ENCODE measurements at regions not wholly inside any gene's neighbourhood (a gene's known extent, or its start where the extent isn't known, plus 50 kb on each side); places are given as distances from the start of the nearest gene placed in this dataset.

DNA sequence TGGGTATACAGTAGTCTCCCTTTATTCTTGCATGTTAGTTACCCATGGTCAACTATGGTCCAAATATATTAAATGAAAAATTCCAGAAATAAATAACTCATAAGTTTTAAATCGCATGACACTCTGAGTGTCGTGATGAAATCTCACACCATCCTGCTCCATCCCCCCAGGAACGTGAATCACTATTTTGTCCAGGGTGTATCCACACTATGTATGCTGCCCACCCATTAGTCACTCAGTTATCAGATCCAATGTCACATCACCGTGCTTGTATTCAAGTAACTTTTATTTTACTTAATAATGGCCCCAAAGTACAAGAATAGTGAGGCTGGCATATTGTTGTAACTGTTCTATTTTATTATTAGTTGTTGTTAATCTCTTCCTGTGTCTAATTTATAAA lies 115.8 kb upstream of the SERP2 start:
- TF ChIP-seq, protein P1, sequence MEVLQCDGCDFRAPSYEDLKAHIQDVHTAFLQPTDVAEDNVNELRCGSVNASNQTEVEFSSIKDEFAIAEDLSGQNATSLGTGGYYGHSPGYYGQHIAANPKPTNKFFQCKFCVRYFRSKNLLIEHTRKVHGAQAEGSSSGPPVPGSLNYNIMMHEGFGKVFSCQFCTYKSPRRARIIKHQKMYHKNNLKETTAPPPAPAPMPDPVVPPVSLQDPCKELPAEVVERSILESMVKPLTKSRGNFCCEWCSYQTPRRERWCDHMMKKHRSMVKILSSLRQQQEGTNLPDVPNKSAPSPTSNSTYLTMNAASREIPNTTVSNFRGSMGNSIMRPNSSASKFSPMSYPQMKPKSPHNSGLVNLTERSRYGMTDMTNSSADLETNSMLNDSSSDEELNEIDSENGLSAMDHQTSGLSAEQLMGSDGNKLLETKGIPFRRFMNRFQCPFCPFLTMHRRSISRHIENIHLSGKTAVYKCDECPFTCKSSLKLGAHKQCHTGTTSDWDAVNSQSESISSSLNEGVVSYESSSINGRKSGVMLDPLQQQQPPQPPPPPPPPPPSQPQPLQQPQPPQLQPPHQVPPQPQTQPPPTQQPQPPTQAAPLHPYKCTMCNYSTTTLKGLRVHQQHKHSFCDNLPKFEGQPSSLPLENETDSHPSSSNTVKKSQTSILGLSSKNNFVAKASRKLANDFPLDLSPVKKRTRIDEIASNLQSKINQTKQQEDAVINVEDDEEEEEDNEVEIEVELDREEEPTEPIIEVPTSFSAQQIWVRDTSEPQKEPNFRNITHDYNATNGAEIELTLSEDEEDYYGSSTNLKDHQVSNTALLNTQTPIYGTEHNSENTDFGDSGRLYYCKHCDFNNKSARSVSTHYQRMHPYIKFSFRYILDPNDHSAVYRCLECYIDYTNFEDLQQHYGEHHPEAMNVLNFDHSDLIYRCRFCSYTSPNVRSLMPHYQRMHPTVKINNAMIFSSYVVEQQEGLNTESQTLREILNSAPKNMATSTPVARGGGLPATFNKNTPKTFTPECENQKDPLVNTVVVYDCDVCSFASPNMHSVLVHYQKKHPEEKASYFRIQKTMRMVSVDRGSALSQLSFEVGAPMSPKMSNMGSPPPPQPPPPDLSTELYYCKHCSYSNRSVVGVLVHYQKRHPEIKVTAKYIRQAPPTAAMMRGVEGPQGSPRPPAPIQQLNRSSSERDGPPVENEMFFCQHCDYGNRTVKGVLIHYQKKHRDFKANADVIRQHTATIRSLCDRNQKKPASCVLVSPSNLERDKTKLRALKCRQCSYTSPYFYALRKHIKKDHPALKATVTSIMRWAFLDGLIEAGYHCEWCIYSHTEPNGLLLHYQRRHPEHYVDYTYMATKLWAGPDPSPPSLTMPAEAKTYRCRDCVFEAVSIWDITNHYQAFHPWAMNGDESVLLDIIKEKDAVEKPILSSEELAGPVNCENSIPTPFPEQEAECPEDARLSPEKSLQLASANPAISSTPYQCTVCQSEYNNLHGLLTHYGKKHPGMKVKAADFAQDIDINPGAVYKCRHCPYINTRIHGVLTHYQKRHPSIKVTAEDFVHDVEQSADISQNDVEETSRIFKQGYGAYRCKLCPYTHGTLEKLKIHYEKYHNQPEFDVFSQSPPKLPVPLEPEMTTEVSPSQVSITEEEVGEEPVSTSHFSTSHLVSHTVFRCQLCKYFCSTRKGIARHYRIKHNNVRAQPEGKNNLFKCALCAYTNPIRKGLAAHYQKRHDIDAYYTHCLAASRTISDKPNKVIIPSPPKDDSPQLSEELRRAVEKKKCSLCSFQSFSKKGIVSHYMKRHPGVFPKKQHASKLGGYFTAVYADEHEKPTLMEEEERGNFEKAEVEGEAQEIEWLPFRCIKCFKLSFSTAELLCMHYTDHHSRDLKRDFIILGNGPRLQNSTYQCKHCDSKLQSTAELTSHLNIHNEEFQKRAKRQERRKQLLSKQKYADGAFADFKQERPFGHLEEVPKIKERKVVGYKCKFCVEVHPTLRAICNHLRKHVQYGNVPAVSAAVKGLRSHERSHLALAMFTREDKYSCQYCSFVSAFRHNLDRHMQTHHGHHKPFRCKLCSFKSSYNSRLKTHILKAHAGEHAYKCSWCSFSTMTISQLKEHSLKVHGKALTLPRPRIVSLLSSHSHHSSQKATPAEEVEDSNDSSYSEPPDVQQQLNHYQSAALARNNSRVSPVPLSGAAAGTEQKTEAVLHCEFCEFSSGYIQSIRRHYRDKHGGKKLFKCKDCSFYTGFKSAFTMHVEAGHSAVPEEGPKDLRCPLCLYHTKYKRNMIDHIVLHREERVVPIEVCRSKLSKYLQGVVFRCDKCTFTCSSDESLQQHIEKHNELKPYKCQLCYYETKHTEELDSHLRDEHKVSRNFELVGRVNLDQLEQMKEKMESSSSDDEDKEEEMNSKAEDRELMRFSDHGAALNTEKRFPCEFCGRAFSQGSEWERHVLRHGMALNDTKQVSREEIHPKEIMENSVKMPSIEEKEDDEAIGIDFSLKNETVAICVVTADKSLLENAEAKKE (CRISPR knock-in tag; IDR thresholded peaks at IDR 0.05): no peak
- TF ChIP-seq CTCF (conservative IDR thresholded peaks at IDR 0.05; ENCODE audit: low read depth in 2 of 2): no peak
